VCaP (cell line): ENCODE measurements at regions not wholly inside any gene's neighbourhood (a gene's known extent, or its start where the extent isn't known, plus 50 kb on each side); places are given as distances from the start of the nearest gene placed in this dataset.
A peak's percentile ranks its signal among the peaks of the same experiment; 100 is the strongest.

ENCODE experiments used
- H3K27ac ChIP-seq: fragments of 450-650 bp; 2 replicates; pipeline ENCODE4 v1.5.1; 2017
- TF ChIP-seq, protein P1 (sequence below): fragments of 450-650 bp; conservative IDR thresholded peaks from 2 replicates; pipeline ENCODE4 v1.5.1; 2017; ENCODE audit warnings: mild to moderate bottlenecking, moderate library complexity

DNA sequence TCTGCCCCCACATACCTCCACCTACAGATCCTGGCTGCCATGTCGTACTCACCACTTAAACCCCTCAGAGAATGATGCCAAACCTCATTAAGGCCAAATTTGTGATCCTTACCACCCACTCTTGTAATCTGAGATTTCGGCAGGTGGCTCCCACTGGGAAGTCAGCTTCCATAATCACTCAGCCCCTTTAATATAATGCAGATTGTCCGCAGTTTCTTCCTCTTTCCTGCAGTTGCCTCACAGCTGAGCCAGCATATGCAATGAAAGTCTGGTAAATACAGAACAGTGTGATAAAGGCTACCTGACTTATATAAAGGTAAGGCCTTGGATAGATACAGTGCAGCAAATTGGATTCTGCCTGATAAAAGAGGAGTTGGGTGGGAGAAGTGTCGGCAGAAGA, 515.2 kb upstream of the TENM4 start:
- H3K27ac ChIP-seq = no peak overlapping the region
- TF ChIP-seq, protein P1, sequence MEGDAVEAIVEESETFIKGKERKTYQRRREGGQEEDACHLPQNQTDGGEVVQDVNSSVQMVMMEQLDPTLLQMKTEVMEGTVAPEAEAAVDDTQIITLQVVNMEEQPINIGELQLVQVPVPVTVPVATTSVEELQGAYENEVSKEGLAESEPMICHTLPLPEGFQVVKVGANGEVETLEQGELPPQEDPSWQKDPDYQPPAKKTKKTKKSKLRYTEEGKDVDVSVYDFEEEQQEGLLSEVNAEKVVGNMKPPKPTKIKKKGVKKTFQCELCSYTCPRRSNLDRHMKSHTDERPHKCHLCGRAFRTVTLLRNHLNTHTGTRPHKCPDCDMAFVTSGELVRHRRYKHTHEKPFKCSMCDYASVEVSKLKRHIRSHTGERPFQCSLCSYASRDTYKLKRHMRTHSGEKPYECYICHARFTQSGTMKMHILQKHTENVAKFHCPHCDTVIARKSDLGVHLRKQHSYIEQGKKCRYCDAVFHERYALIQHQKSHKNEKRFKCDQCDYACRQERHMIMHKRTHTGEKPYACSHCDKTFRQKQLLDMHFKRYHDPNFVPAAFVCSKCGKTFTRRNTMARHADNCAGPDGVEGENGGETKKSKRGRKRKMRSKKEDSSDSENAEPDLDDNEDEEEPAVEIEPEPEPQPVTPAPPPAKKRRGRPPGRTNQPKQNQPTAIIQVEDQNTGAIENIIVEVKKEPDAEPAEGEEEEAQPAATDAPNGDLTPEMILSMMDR = no peak

DNA sequence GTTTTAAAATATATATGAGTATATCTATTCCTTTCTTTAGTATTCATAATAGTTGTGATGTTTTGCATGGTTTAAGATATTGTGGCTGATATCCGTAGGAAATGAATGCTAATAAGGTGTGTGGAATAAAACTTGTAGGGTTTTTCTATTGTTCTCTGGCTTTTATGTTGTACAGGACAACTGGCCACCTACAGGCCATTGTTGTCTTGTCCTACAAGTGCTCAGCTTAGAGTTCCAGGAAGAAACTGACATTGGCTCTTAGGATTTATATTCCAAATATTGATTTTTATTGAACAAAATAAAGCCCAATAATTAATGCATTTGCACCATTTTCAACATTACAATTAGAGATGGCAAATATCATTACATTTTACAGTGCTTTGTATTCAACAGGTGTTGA, 512.8 kb upstream of the TENM4 start:
- H3K27ac ChIP-seq = no peak overlapping the region
- TF ChIP-seq, protein P1 = peak; percentile 63; the same call in 1 of the 2 replicates

DNA sequence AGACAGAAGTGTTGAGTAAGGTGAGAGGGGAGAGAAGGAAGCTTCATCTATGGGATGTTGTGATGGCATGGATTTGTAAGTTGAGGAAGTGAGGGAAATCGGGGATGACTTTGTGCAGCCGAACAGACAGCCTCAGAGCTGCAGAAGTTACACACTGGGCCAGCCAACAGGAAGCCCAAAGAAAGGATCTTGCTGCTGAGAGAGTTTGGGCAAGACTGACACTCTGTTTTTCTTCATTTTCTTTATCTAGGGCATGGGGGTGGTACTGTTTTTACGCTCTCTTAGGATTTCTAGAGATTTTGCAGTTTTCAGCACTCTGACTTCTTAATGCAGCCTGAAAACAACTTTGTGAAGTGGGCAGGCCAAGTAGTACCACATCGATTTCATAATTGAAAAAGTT, 509.9 kb upstream of the TENM4 start:
- TF ChIP-seq, protein P1 = no peak

DNA sequence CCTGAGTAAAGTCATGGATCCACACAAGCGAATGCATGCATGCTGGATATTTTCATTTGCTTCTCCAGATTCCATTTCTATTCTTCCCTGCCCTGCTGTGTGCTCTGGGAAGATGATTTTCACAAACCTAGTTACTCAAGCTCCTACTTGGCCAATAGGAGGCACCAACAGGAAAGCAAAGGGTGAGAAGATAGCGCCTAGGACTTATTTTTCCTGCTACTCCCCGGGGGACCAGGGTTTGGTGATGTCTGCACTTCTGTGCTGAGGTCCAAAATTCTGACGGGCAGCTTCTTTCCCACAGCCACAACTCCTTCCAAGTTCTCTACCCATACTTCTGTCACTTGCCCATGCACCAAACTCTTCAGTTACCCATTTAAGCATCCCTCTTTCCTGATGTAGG, 509.3 kb upstream of the TENM4 start:
- no peak overlapping the region for H3K27ac ChIP-seq
- TF ChIP-seq, protein P1 = no peak

More for the DNA sequence above, 509.9 kb upstream of the TENM4 start:
- no peak overlapping the region for H3K27ac ChIP-seq

DNA sequence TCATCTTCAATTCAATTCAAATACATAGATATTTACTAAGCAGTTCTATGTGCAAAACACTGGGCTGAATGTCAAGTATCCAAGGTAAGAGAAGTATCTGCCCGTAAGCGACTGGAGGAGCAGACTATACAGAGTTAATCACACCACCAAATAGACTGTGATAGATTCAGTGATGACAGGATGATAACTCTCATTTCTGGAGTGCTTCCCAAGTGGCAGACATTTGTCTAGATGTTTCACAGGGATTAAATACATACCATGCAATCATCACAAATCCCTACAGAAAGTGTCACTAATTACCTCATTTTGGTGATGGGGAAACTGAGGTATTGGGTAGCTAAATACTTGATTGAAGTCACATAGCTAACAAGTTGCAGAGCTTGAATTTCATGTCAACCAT, 508.7 kb upstream of the TENM4 start:
- H3K27ac ChIP-seq = no peak overlapping the region
- TF ChIP-seq, protein P1 = no peak

DNA sequence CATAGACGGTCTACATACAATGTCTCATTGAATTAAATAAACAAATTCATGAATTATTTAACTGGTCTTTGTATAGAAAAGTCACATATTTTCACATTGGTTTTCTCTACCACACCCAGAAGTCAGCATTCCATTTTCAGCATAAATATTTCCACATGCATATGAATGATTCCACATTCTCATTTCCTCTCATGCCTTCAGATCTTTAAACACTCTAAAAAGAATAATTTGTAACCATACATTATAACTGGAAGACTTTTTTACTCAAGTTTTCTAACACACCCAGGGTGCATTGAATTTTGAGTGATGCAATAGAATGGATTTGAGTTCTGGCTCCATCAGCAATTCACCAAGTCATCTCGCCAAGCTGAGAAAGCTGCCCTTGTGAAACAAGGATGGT, 501.8 kb upstream of the TENM4 start:
- TF ChIP-seq, protein P1 = no peak
- H3K27ac ChIP-seq = no peak overlapping the region

DNA sequence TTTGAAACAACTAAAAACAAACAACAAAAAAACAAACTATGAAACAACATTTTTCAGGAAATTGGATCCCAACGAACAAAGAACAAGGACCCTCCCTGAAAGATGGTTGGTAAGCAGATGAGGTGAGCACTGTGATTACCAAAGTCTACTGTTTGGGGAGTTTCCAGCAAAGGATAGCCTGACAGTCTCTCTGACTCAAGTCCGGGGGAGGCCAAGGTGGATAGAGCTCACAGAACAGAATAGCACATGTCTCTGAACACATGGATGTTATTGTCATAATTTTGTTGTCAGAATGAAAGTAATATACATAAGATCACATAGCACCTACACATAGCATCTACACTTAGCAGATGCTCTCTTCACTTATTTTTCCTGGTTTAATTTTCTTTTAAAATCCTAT, 501.3 kb upstream of the TENM4 start:
- H3K27ac ChIP-seq = no peak overlapping the region
- TF ChIP-seq, protein P1 = no peak
